Chondrocyte (in vitro differentiated cells): ENCODE measurements at regions not wholly inside any gene's neighbourhood (a gene's known extent, or its start where the extent isn't known, plus 50 kb on each side); places are given as distances from the start of the nearest gene placed in this dataset.

ENCODE experiments used
- DNase-seq: peaks from one replicate; pipeline ENCODE4 v3.0.0; 2021; ENCODE audit warnings: mixed read lengths, low spot score
- H3K27ac Mint-ChIP-seq: one replicate; pipeline ENCODE4 v1.8.0; 2021; ENCODE audit warnings: mild to moderate bottlenecking, moderate library complexity, mixed read lengths; ENCODE audit not compliant: unreplicated experiment
- H3K27me3 Mint-ChIP-seq: 2 replicates; pipeline ENCODE4 v1.8.0; 2021; ENCODE audit warnings: low read depth, mixed read lengths
- H3K36me3 Mint-ChIP-seq: 2 replicates; pipeline ENCODE4 v1.8.0; 2021; ENCODE audit warnings: low read depth, mixed read lengths
- H3K4me1 Mint-ChIP-seq: 2 replicates; pipeline ENCODE4 v1.8.0; 2021; ENCODE audit warnings: low read depth, mild to moderate bottlenecking, mixed read lengths
- H3K4me3 Mint-ChIP-seq: one replicate; pipeline ENCODE4 v1.8.0; 2021; ENCODE audit warnings: mild to moderate bottlenecking, moderate library complexity, mixed read lengths; ENCODE audit not compliant: unreplicated experiment
- H3K9me3 Mint-ChIP-seq: 2 replicates; pipeline ENCODE4 v1.8.0; 2021; ENCODE audit warnings: low read depth, mixed read lengths
- TF ChIP-seq, protein P1 (sequence below): fragments of 200-600 bp; sonication (generic); IDR thresholded peaks from 2 replicates; pipeline ENCODE4 v1.5.0; 2021; ENCODE audit warnings: antibody characterized with exemption, mild to moderate bottlenecking, moderate library complexity

- TF ChIP-seq, protein P1, sequence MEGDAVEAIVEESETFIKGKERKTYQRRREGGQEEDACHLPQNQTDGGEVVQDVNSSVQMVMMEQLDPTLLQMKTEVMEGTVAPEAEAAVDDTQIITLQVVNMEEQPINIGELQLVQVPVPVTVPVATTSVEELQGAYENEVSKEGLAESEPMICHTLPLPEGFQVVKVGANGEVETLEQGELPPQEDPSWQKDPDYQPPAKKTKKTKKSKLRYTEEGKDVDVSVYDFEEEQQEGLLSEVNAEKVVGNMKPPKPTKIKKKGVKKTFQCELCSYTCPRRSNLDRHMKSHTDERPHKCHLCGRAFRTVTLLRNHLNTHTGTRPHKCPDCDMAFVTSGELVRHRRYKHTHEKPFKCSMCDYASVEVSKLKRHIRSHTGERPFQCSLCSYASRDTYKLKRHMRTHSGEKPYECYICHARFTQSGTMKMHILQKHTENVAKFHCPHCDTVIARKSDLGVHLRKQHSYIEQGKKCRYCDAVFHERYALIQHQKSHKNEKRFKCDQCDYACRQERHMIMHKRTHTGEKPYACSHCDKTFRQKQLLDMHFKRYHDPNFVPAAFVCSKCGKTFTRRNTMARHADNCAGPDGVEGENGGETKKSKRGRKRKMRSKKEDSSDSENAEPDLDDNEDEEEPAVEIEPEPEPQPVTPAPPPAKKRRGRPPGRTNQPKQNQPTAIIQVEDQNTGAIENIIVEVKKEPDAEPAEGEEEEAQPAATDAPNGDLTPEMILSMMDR: no peak
- H3K36me3 Mint-ChIP-seq: no peaks in the 10 kb centered on the region
- H3K4me1 Mint-ChIP-seq: no peaks in the 10 kb centered on the region
Measured at GRCh38 chr15:96435022-96435421, 104.5 kb downstream of the NR2F2 start.

GRCh38 chr15:96435841-96436240 is 105.3 kb downstream of the NR2F2 start:
- Mint-ChIP-seq H3K27ac (no peak overlapping the region), H3K27me3 (peaks cover 22% of the 10 kb centered on the region), H3K4me3 (no peak overlapping the region), H3K36me3 (no peaks in the 10 kb centered on the region), H3K9me3 (no peaks in the 10 kb centered on the region), H3K4me1 (no peaks in the 10 kb centered on the region)
- DNase-seq: no peak
- TF ChIP-seq, protein P1: no peak

More at GRCh38 chr15:96435022-96435421, 104.5 kb downstream of the NR2F2 start:
- no peak overlapping the region for H3K27ac Mint-ChIP-seq
- DNase-seq: no peak
- no peaks in the 10 kb centered on the region for H3K9me3 Mint-ChIP-seq
- no peak overlapping the region for H3K4me3 Mint-ChIP-seq
- peaks cover 22% of the 10 kb centered on the region for H3K27me3 Mint-ChIP-seq

DNA sequence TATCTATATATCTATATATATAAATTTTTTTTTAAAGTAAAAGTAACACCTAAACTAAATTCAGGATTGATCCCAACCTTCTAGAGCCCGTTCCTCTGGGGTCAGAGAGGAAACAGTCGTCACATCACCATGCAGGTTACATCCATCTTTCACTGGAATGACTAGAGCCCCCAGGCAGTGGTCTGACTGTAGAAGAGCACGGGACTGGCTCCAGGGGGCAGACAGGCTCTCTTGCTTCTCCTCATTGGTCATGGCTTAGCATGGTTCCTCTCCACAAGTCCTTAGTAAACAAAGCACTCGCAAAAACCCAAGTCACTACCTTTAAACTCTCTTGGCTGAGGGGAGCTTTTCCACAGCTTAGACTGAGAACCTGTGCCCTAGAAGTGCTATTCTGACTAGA is 110.5 kb downstream of the NR2F2 start:
- DNase-seq: no peak
- Mint-ChIP-seq H3K27ac (no peak overlapping the region), H3K27me3 (peaks cover 35% of the 10 kb centered on the region), H3K36me3 (no peaks in the 10 kb centered on the region), H3K9me3 (no peaks in the 10 kb centered on the region), H3K4me1 (no peaks in the 10 kb centered on the region), H3K4me3 (no peak overlapping the region)
- TF ChIP-seq, protein P1: no peak

DNA sequence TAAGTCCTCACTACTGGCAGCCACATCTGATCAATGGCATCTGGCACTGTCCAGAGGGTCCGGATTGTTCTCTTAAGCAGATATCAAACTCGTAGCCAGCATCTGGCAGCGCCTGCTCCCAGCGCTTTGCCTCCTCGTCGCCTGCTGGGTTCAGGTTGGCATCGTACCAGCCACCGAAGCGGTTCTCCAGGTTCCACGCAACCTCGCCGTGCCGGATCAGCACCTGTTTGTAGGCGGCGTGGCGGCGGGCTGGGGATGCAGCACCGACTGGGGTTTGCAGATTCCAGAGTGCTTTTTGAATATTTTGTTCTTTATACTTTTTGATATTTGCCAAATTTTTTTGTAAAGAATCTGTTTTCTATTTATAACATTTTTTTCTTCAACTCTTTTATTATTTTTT is 111.6 kb downstream of the NR2F2 start:
- H3K9me3 Mint-ChIP-seq: no peaks in the 10 kb centered on the region
- TF ChIP-seq, protein P1: no peak
- no peak overlapping the region for H3K27ac Mint-ChIP-seq
- H3K4me3 Mint-ChIP-seq: no peak overlapping the region
- H3K27me3 Mint-ChIP-seq: peaks cover 38% of the 10 kb centered on the region
- no peak for DNase-seq
- no peaks in the 10 kb centered on the region for H3K4me1 Mint-ChIP-seq
- no peaks in the 10 kb centered on the region for H3K36me3 Mint-ChIP-seq

DNA sequence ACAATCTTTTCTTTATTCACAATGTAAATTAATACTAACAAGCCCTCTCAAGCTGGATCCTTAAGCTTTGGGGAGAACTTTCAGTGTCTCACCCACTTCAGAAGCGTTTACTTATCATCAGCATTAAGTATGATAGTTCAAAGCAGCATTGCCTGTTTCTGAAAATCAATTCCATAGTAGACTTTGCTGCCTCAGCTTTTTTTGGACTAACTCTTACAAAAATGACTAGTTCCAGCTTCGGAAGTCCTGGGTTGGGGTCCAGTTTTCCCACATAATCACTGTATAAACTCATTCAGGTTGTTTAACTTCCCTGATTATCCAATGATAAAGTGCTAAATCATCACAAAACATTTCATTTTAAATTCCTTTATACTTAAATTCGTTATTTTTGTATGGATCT is 114.4 kb downstream of the NR2F2 start:
- no peaks in the 10 kb centered on the region for H3K36me3 Mint-ChIP-seq
- H3K4me1 Mint-ChIP-seq: no peaks in the 10 kb centered on the region
- H3K27me3 Mint-ChIP-seq: peaks cover 27% of the 10 kb centered on the region
- TF ChIP-seq, protein P1: no peak
- no peak for DNase-seq
- H3K27ac Mint-ChIP-seq: no peak overlapping the region
- no peaks in the 10 kb centered on the region for H3K9me3 Mint-ChIP-seq
- H3K4me3 Mint-ChIP-seq: no peak overlapping the region
